K562 (cell line): ENCODE measurements at regions not wholly inside any gene's neighbourhood (a gene's known extent, or its start where the extent isn't known, plus 50 kb on each side); places are given as distances from the start of the nearest gene placed in this dataset.

Experiments used
- CEBPB ChIP-seq: fragments of 450-650 bp; IDR thresholded peaks from 2 replicates; pipeline ENCODE4 v1.6.1; 2016; ENCODE audit warnings: missing genetic modification characterization, missing compliant biosample characterization
- HDAC2 ChIP-seq: fragments of 450-650 bp; IDR thresholded peaks from 2 replicates; pipeline ENCODE4 v1.6.1; 2016; ENCODE audit warnings: mild to moderate bottlenecking
- KAT8 ChIP-seq: fragments of 450-650 bp; IDR thresholded peaks from 2 replicates; pipeline ENCODE4 v1.6.1; 2016; ENCODE audit warnings: low read depth, mild to moderate bottlenecking
- REST ChIP-seq, 2 experiments: fragments of 450-650 bp; formaldehyde crosslinking in 1 of 2; IDR thresholded peaks; 2 replicates each; pipeline versions ENCODE4 v1.4.0 to v1.6.1; 2014 to 2020; ENCODE audit warnings: mild to moderate bottlenecking in 2 of 2, borderline replicate concordance in 1 of 2, low read depth in 1 of 2
- RUNX1 ChIP-seq: sonication (generic); IDR thresholded peaks from 2 replicates; pipeline ENCODE4 v1.6.1; 2016; ENCODE audit warnings: antibody characterized with exemption, low read depth
- SMARCE1 ChIP-seq: fragments of 450-650 bp; IDR thresholded peaks from 2 replicates; pipeline ENCODE4 v1.7.1; 2016; ENCODE audit warnings: mild to moderate bottlenecking
- TSHZ1 ChIP-seq: fragments of 250-450 bp; sonication (Bioruptor Pico); IDR thresholded peaks from 2 replicates; pipeline ENCODE4 v1.4.0; 2020; ENCODE audit warnings: mild to moderate bottlenecking, moderate library complexity
- ZNF165 ChIP-seq: fragments of 250-450 bp; sonication (Bioruptor Pico); IDR thresholded peaks from 2 replicates; pipeline ENCODE4 v1.4.0; 2020; ENCODE audit warnings: borderline replicate concordance
- ZNF184 ChIP-seq: sonication (generic); formaldehyde crosslinking; IDR thresholded peaks from 2 replicates; pipeline ENCODE4 v1.5.0; 2020; ENCODE audit warnings: missing genetic modification reagents
- ZNF316 ChIP-seq: fragments of 450-650 bp; IDR thresholded peaks from 2 replicates; pipeline ENCODE4 v1.6.1; 2016
- ZNF408 ChIP-seq: fragments of 250-450 bp; sonication (Bioruptor Pico); IDR thresholded peaks from 2 replicates; pipeline ENCODE4 v1.4.0; 2020; ENCODE audit warnings: low read depth, mild to moderate bottlenecking, moderate library complexity
- ZNF785 ChIP-seq: fragments of 250-450 bp; sonication (Bioruptor Pico); IDR thresholded peaks from 2 replicates; pipeline ENCODE4 v1.4.0; 2020; ENCODE audit warnings: mild to moderate bottlenecking
- TF ChIP-seq, protein P1 (sequence below): fragments of 250-450 bp; sonication (Bioruptor Pico); IDR thresholded peaks from 2 replicates; pipeline ENCODE4 v1.4.0; 2020

- no peak for TF ChIP-seq KAT8
- TF ChIP-seq REST (IDR thresholded peaks at IDR 0.05; ENCODE audit: borderline replicate concordance) = no peak
- TF ChIP-seq REST (CRISPR knock-in tag; IDR thresholded peaks at IDR 0.05; ENCODE audit: low read depth) = no peak
- TF ChIP-seq RUNX1 = no peak
- TF ChIP-seq, protein P1, sequence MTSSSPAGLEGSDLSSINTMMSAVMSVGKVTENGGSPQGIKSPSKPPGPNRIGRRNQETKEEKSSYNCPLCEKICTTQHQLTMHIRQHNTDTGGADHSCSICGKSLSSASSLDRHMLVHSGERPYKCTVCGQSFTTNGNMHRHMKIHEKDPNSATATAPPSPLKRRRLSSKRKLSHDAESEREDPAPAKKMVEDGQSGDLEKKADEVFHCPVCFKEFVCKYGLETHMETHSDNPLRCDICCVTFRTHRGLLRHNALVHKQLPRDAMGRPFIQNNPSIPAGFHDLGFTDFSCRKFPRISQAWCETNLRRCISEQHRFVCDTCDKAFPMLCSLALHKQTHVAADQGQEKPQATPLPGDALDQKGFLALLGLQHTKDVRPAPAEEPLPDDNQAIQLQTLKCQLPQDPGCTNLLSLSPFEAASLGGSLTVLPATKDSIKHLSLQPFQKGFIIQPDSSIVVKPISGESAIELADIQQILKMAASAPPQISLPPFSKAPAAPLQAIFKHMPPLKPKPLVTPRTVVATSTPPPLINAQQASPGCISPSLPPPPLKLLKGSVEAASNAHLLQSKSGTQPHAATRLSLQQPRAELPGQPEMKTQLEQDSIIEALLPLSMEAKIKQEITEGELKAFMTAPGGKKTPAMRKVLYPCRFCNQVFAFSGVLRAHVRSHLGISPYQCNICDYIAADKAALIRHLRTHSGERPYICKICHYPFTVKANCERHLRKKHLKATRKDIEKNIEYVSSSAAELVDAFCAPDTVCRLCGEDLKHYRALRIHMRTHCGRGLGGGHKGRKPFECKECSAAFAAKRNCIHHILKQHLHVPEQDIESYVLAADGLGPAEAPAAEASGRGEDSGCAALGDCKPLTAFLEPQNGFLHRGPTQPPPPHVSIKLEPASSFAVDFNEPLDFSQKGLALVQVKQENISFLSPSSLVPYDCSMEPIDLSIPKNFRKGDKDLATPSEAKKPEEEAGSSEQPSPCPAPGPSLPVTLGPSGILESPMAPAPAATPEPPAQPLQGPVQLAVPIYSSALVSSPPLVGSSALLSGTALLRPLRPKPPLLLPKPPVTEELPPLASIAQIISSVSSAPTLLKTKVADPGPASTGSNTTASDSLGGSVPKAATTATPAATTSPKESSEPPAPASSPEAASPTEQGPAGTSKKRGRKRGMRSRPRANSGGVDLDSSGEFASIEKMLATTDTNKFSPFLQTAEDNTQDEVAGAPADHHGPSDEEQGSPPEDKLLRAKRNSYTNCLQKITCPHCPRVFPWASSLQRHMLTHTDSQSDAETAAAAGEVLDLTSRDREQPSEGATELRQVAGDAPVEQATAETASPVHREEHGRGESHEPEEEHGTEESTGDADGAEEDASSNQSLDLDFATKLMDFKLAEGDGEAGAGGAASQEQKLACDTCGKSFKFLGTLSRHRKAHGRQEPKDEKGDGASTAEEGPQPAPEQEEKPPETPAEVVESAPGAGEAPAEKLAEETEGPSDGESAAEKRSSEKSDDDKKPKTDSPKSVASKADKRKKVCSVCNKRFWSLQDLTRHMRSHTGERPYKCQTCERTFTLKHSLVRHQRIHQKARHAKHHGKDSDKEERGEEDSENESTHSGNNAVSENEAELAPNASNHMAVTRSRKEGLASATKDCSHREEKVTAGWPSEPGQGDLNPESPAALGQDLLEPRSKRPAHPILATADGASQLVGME (CRISPR knock-in tag) = no peak
- no peak for TF ChIP-seq ZNF785
- TF ChIP-seq ZNF184 = no peak
- peak; percentile 72; the same call in 1 of the 2 replicates for TF ChIP-seq SMARCE1
- no peak for TF ChIP-seq ZNF408
- TF ChIP-seq ZNF165 (CRISPR knock-in tag) = no peak
- peak; percentile 80 for TF ChIP-seq CEBPB
- TF ChIP-seq ZNF316 = peak; percentile 94
- peak; percentile 17; the same call in 1 of the 2 replicates for TF ChIP-seq HDAC2
- TF ChIP-seq TSHZ1 = no peak
Measured at GRCh38 chr1:91596474-91596873, 95.8 kb downstream of the CDC7 start (continued).
